HEK293 (cell line): ENCODE measurements at regions not wholly inside any gene's neighbourhood (a gene's known extent, or its start where the extent isn't known, plus 50 kb on each side); places are given as distances from the start of the nearest gene placed in this dataset.

Experiments used
- CTCF ChIA-PET: fragments of 350-600 bp; formaldehyde crosslinking; extraction: SDS; loops from one replicate; lab custom pipeline; 2021; ENCODE audit warnings: antibody characterized with exemption; lab: Yijun Ruan, JAX
- POLR2A ChIA-PET: fragments of 300-600 bp; formaldehyde crosslinking; extraction: SDS; loops from one replicate; lab custom pipeline; 2020; ENCODE audit warnings: antibody characterized with exemption, inconsistent platforms; lab: Yijun Ruan, JAX
- H3K27ac ChIP-seq: fragments of 200-500 bp; sonication (Bioruptor generic); 2 replicates; pipeline ENCODE4 v1.5.1; 2014; ENCODE audit warnings: low read depth, low read length, control low read depth, inconsistent platforms; ENCODE audit errors: extremely low read depth
- H3K36me3 ChIP-seq, 2 experiments: fragments of 200-500 bp in 1 of 2; sonication (Bioruptor generic) in 1 of 2; 1 replicate in 1 of 2; 2 replicates in 1 of 2; pipeline ENCODE4 v1.5.1; 2014 to 2017; ENCODE audit warnings: inconsistent platforms in 2 of 2, low read length in 2 of 2; ENCODE audit not compliant: control insufficient read depth in 2 of 2, insufficient read depth in 1 of 2
- H3K4me1 ChIP-seq: fragments of 200-500 bp; sonication (Bioruptor generic); 2 replicates; pipeline ENCODE4 v1.5.1; 2014; ENCODE audit warnings: mild to moderate bottlenecking, low read length, inconsistent platforms; ENCODE audit not compliant: control insufficient read depth, insufficient read depth
- H3K4me3 ChIP-seq: 2 replicates; pipeline ENCODE4 v1.5.1; 2011; ENCODE audit warnings: low read depth, mild to moderate bottlenecking, control low read depth, low read length, moderate library complexity
- H3K9me3 ChIP-seq: fragments of 200-500 bp; sonication (Bioruptor generic); 2 replicates; pipeline ENCODE4 v1.5.1; 2014; ENCODE audit warnings: low read depth, low read length, inconsistent platforms; ENCODE audit not compliant: control insufficient read depth, insufficient read depth
- GFI1B ChIP-seq: fragments of 450-650 bp; formaldehyde crosslinking; IDR thresholded peaks from 2 replicates; pipeline ENCODE4 v1.5.1; 2016; ENCODE audit warnings: missing biosample characterization, missing genetic modification characterization
- GLI2 ChIP-seq: fragments of 450-650 bp; formaldehyde crosslinking; IDR thresholded peaks from 2 replicates; pipeline ENCODE4; 2017; ENCODE audit warnings: missing biosample characterization, missing genetic modification characterization, low read depth, borderline replicate concordance
- OVOL3 ChIP-seq: fragments of 450-650 bp; formaldehyde crosslinking; IDR thresholded peaks from 2 replicates; pipeline ENCODE4 v1.5.1; 2016; ENCODE audit warnings: missing biosample characterization, missing genetic modification characterization
- ZBTB8A ChIP-seq: fragments of 450-650 bp; formaldehyde crosslinking; IDR thresholded peaks from 2 replicates; pipeline ENCODE4 v1.5.1; 2016; ENCODE audit warnings: missing biosample characterization, missing genetic modification characterization
- ZNF292 ChIP-seq: fragments of 450-650 bp; formaldehyde crosslinking; IDR thresholded peaks from 2 replicates; pipeline ENCODE4 v1.5.1; 2016; ENCODE audit warnings: low read depth, missing biosample characterization, missing genetic modification characterization, borderline replicate concordance
- ZNF335 ChIP-seq: fragments of 450-650 bp; formaldehyde crosslinking; conservative IDR thresholded peaks from 2 replicates; pipeline ENCODE4 v1.5.1; 2016; ENCODE audit warnings: missing biosample characterization, missing genetic modification characterization
- ZNF416 ChIP-seq: fragments of 450-650 bp; formaldehyde crosslinking; IDR thresholded peaks from 2 replicates; pipeline ENCODE4 v1.5.1; 2016; ENCODE audit warnings: missing biosample characterization, missing genetic modification characterization
- ZNF423 ChIP-seq: fragments of 450-650 bp; formaldehyde crosslinking; IDR thresholded peaks from 2 replicates; pipeline ENCODE4 v1.5.1; 2016; ENCODE audit warnings: missing biosample characterization, missing genetic modification characterization
- ZNF529 ChIP-seq: fragments of 450-650 bp; formaldehyde crosslinking; IDR thresholded peaks from 2 replicates; pipeline ENCODE4 v1.5.1; 2017; ENCODE audit warnings: missing genetic modification characterization, missing biosample characterization; ENCODE audit not compliant: insufficient replicate concordance
- ZNF548 ChIP-seq: fragments of 450-650 bp; formaldehyde crosslinking; IDR thresholded peaks from 2 replicates; pipeline ENCODE4 v1.5.1; 2016; ENCODE audit warnings: missing biosample characterization, missing genetic modification characterization
- ZNF549 ChIP-seq: fragments of 450-650 bp; IDR thresholded peaks from 2 replicates; pipeline ENCODE4 v1.5.1; 2018; ENCODE audit warnings: missing biosample characterization, missing genetic modification characterization, mild to moderate bottlenecking, inconsistent platforms, moderate library complexity
- ZNF654 ChIP-seq: fragments of 450-650 bp; formaldehyde crosslinking; IDR thresholded peaks from 2 replicates; pipeline ENCODE4 v1.5.1; 2016; ENCODE audit warnings: low read depth, missing biosample characterization, missing genetic modification characterization
- ZNF76 ChIP-seq: fragments of 450-650 bp; formaldehyde crosslinking; IDR thresholded peaks from 2 replicates; pipeline ENCODE4; 2016; ENCODE audit warnings: low read depth, missing biosample characterization, missing genetic modification characterization, borderline replicate concordance
- TF ChIP-seq, protein P1 (sequence below): fragments of 450-650 bp; IDR thresholded peaks from 2 replicates; pipeline ENCODE4 v1.5.1; 2018; ENCODE audit warnings: missing biosample characterization, mild to moderate bottlenecking, missing genetic modification characterization
- TF ChIP-seq, protein P2 (sequence below): fragments of 450-650 bp; formaldehyde crosslinking; IDR thresholded peaks from 2 replicates; pipeline ENCODE4 v1.5.1; 2016; ENCODE audit warnings: missing biosample characterization, missing genetic modification characterization
- TF ChIP-seq, protein P3 (sequence below): fragments of 450-650 bp; formaldehyde crosslinking; IDR thresholded peaks from 2 replicates; pipeline ENCODE4 v1.5.1; 2016; ENCODE audit warnings: missing biosample characterization, missing genetic modification characterization
- TF ChIP-seq, protein P4 (sequence below): fragments of 450-650 bp; formaldehyde crosslinking; IDR thresholded peaks from 2 replicates; pipeline ENCODE4 v1.5.1; 2017; ENCODE audit warnings: missing biosample characterization, missing genetic modification characterization
- TF ChIP-seq, protein P5 (sequence below): fragments of 450-650 bp; formaldehyde crosslinking; IDR thresholded peaks from 2 replicates; pipeline ENCODE4 v1.5.1; 2016; ENCODE audit warnings: missing biosample characterization, missing genetic modification characterization

DNA sequence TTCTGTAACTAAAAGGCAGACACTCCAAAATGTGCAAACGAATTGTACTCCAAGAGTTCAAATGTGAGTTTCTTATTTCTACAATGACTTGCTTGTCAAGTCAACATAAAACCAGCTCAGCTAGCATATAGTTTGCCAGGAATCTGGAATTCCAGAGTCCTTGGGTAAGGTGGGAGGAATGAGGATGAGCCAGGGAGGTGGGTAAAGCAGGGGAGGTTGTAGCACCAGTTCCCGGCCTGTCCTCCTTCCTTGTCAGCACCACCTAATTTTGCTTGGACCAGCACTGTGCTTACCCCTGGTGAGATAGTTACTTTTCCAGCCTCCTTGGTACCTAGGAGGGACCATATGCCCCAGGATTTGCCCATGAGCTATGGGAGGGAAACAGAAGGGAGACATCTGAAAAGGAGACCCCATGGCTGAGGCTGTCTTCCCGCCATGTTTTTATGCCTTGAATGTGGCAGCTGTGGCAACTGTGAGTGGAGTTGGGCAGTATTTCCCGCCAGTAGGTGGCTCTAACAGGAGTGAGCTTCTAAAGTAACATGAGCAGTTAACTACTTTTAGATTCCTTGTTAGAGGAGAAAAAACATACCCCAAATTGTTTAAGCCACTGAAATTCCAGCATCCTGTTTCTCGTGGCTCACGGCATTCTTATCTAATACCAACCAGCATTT lies 302.5 kb downstream of the TENT4A start (continued):
- TF ChIP-seq, protein P1, sequence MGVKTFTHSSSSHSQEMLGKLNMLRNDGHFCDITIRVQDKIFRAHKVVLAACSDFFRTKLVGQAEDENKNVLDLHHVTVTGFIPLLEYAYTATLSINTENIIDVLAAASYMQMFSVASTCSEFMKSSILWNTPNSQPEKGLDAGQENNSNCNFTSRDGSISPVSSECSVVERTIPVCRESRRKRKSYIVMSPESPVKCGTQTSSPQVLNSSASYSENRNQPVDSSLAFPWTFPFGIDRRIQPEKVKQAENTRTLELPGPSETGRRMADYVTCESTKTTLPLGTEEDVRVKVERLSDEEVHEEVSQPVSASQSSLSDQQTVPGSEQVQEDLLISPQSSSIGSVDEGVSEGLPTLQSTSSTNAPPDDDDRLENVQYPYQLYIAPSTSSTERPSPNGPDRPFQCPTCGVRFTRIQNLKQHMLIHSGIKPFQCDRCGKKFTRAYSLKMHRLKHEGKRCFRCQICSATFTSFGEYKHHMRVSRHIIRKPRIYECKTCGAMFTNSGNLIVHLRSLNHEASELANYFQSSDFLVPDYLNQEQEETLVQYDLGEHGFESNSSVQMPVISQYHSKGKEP (tag by site-specific recombination), result no peak
- TF ChIP-seq, protein P2, sequence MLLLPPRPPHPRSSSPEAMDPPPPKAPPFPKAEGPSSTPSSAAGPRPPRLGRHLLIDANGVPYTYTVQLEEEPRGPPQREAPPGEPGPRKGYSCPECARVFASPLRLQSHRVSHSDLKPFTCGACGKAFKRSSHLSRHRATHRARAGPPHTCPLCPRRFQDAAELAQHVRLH (tag by site-specific recombination), result no peak
- no peak for TF ChIP-seq ZNF548

DNA sequence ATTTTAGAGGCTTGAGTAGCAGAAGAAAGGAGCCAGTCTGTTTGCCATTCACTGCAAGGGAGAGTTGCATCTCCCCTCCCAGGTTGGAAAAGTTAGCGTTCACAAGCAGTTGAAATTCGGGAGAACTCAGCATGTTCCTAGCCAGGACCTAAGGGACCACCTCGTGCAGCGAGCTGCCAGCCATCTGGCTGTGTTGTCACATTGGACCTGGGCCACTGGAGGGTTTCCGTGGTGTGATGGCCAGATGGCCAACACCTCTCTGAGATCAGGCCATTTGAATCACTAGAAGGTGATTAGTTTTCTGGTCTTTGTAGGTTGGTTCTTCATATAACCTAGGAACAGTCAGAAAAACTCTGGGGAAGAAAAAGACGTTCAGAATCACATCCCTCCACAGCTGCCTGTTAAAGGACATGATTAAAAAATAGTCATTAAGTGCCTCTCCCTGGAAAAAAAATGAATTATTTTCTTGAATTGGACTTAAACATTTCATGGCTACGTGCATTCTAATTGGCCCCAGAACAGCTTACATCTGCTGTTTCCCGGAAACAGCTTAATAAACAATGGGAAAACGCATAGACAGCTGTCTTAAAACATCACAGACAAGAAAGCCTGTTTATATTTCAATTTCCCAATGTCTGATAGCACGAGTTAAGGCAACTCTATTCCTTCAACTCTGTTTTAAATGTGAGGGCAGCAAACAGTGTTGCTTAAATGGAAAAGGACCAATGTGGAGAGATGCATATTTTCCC lies 303.9 kb downstream of the TENT4A start:
- Histone ChIP-seq H3K9me3 (no peaks in the 10 kb centered on the region), H3K27ac (no peak overlapping the region), H3K36me3 (no peaks in the 10 kb centered on the region), H3K4me3 (no peak overlapping the region), H3K4me1 (no peaks in the 10 kb centered on the region)
- TF ChIP-seq GLI2 (tag by site-specific recombination) (no peak), OVOL3 (tag by site-specific recombination) (no peak), ZNF423 (tag by site-specific recombination) (no peak), ZNF292 (tag by site-specific recombination) (no peak), ZNF76 (no peak), ZNF529 (tag by site-specific recombination) (no peak), ZNF654 (tag by site-specific recombination) (no peak)
- TF ChIP-seq, protein P3, sequence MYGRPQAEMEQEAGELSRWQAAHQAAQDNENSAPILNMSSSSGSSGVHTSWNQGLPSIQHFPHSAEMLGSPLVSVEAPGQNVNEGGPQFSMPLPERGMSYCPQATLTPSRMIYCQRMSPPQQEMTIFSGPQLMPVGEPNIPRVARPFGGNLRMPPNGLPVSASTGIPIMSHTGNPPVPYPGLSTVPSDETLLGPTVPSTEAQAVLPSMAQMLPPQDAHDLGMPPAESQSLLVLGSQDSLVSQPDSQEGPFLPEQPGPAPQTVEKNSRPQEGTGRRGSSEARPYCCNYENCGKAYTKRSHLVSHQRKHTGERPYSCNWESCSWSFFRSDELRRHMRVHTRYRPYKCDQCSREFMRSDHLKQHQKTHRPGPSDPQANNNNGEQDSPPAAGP (tag by site-specific recombination), result no peak
- TF ChIP-seq, protein P4, sequence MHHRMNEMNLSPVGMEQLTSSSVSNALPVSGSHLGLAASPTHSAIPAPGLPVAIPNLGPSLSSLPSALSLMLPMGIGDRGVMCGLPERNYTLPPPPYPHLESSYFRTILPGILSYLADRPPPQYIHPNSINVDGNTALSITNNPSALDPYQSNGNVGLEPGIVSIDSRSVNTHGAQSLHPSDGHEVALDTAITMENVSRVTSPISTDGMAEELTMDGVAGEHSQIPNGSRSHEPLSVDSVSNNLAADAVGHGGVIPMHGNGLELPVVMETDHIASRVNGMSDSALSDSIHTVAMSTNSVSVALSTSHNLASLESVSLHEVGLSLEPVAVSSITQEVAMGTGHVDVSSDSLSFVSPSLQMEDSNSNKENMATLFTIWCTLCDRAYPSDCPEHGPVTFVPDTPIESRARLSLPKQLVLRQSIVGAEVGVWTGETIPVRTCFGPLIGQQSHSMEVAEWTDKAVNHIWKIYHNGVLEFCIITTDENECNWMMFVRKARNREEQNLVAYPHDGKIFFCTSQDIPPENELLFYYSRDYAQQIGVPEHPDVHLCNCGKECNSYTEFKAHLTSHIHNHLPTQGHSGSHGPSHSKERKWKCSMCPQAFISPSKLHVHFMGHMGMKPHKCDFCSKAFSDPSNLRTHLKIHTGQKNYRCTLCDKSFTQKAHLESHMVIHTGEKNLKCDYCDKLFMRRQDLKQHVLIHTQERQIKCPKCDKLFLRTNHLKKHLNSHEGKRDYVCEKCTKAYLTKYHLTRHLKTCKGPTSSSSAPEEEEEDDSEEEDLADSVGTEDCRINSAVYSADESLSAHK (tag by site-specific recombination), result no peak
- ChIA-PET POLR2A (interaction anchor here (0.6 kb wide), 1 partner anchor 1004 kb away, joined by 8 read pairs; no protein-coding TSS in a partner anchor), CTCF (interaction anchor here (0.6 to 0.7 kb wide), 2 partner anchors 243 to 631 kb away, joined by 5 read pairs; no protein-coding TSS in a partner anchor)

DNA sequence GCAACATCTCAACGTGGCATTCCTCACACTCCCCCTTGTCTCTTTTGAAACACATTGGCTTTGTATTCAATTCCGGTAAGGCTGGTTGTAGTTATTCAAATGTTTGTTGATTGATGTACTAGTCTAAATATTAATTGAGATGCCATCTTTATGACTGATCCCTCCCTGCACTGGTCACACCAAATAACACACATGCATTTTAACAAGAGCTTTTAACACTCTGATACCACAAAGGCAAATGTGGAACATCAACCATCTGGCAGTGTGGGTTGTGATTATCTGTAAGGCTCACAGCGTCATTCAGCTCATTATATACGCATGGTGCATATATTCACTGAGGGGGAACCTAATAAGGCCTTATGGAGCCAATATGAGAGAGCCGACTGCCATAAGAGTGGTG lies 305.0 kb downstream of the TENT4A start:
- TF ChIP-seq ZNF549 (tag by site-specific recombination), result no peak
- TF ChIP-seq ZBTB8A (tag by site-specific recombination), result no peak
- TF ChIP-seq, protein P5, sequence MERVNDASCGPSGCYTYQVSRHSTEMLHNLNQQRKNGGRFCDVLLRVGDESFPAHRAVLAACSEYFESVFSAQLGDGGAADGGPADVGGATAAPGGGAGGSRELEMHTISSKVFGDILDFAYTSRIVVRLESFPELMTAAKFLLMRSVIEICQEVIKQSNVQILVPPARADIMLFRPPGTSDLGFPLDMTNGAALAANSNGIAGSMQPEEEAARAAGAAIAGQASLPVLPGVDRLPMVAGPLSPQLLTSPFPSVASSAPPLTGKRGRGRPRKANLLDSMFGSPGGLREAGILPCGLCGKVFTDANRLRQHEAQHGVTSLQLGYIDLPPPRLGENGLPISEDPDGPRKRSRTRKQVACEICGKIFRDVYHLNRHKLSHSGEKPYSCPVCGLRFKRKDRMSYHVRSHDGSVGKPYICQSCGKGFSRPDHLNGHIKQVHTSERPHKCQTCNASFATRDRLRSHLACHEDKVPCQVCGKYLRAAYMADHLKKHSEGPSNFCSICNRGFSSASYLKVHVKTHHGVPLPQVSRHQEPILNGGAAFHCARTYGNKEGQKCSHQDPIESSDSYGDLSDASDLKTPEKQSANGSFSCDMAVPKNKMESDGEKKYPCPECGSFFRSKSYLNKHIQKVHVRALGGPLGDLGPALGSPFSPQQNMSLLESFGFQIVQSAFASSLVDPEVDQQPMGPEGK (tag by site-specific recombination), result no peak
- no peak for TF ChIP-seq ZNF335 (tag by site-specific recombination)
- no peak for TF ChIP-seq GFI1B (tag by site-specific recombination)
- no peak for TF ChIP-seq ZNF416 (tag by site-specific recombination)
- CTCF ChIA-PET, result no interaction called here

More for the DNA sequence above, 305.0 kb downstream of the TENT4A start:
- Histone ChIP-seq H3K4me3 (no peak overlapping the region), H3K27ac (no peak overlapping the region), H3K9me3 (no peaks in the 10 kb centered on the region; the same call in 1 of the 2 replicates), H3K36me3 (no peaks in the 10 kb centered on the region), H3K4me1 (no peaks in the 10 kb centered on the region)
- POLR2A ChIA-PET, result no interaction called here
